ENCODE measurements at regions not wholly inside any gene's neighbourhood (a gene's known extent, or its start where the extent isn't known, plus 50 kb on each side); places are given as distances from the start of the nearest gene placed in this dataset. TPM values are rescaled to one million over a fixed set of nuclear protein-coding genes. Genes with fewer than 3 reads are reported as not detected.

- DNase-seq (ENCODE audit: low read depth) = no peak
These were observed 50.0 kb upstream of the RASGEF1B start for GRCh38 chr4:81521708-81522107.

Small RNAs in the stretch of these regions (small RNA-seq; reads per million reads assigned to genes)
- gene RF00322 (not detected), gene RNU6-499P (not detected)

Measured in HT1080 (cell line).